Naive B cell (primary cell): ENCODE measurements at regions not wholly inside any gene's neighbourhood (a gene's known extent, or its start where the extent isn't known, plus 50 kb on each side); places are given as distances from the start of the nearest gene placed in this dataset.
A peak's percentile ranks its signal among the peaks of the same experiment; 100 is the strongest.

Experiments used
- ATAC-seq, 2 donors: fragments of 150-1000 bp; cut with Tn5 transposase; 2 replicates each; pipeline ENCODE4 v1.10.0; 2021; ENCODE audit warnings: low read depth in 2 of 2, mild to moderate bottlenecking in 2 of 2, moderate library complexity in 2 of 2
- DNase-seq: peaks from one replicate; pipeline ENCODE4 v3.0.0; 2022
- H3K27ac Mint-ChIP-seq, 6 donors: one replicate each; pipeline ENCODE4 v1.8.0; 2020 to 2022; ENCODE audit warnings: mild to moderate bottlenecking in 6 of 6, mixed read lengths in 6 of 6, moderate library complexity in 5 of 6, inconsistent platforms in 2 of 6
- H3K27me3 Mint-ChIP-seq, 3 donors: one replicate each; pipeline ENCODE4 v1.8.0; 2021 to 2022; ENCODE audit warnings: mixed read lengths in 3 of 3, mild to moderate bottlenecking in 1 of 3
- H3K36me3 Mint-ChIP-seq, 2 donors: one replicate each; pipeline ENCODE4 v1.8.0; 2020 to 2022; ENCODE audit warnings: mixed read lengths in 2 of 2, inconsistent platforms in 1 of 2, mild to moderate bottlenecking in 1 of 2
- H3K4me1 Mint-ChIP-seq, 3 donors: one replicate each; pipeline ENCODE4 v1.8.0; 2020 to 2022; ENCODE audit warnings: mixed read lengths in 3 of 3, inconsistent platforms in 1 of 3, mild to moderate bottlenecking in 1 of 3, moderate library complexity in 1 of 3
- H3K4me3 Mint-ChIP-seq, 8 donors: one replicate each; pipeline ENCODE4 v1.8.0; 2020 to 2022; ENCODE audit warnings: mild to moderate bottlenecking in 8 of 8, mixed read lengths in 8 of 8, moderate library complexity in 8 of 8, inconsistent platforms in 2 of 8
- H3K9me3 Mint-ChIP-seq, 7 donors: one replicate each; pipeline ENCODE4 v1.8.0; 2020 to 2022; ENCODE audit warnings: mixed read lengths in 7 of 7, mild to moderate bottlenecking in 5 of 7, inconsistent platforms in 2 of 7, moderate library complexity in 1 of 7

GRCh38 chr16:63578791-63579190 is 1542.6 kb upstream of the CDH8 start:
- H3K36me3 Mint-ChIP-seq: no peaks in the 10 kb centered on the region
- H3K4me3 Mint-ChIP-seq: no peak overlapping the region
- no peak for ATAC-seq
- H3K27me3 Mint-ChIP-seq: no peaks in the 10 kb centered on the region
- H3K4me1 Mint-ChIP-seq: no peaks in the 10 kb centered on the region
- H3K9me3 Mint-ChIP-seq: peaks cover 0 to 5% (median 2%) of the 10 kb centered on the region in 7 donors
- H3K27ac Mint-ChIP-seq: peak overlapping the region in 1 of 6 donors; percentile 36
- no peak for DNase-seq

GRCh38 chr16:63577891-63578290 is 1541.7 kb upstream of the CDH8 start:
- Mint-ChIP-seq H3K4me3 (no peak overlapping the region), H3K9me3 (peaks cover 0 to 4% (median 0%) of the 10 kb centered on the region in 7 donors), H3K27me3 (no peaks in the 10 kb centered on the region), H3K4me1 (no peaks in the 10 kb centered on the region), H3K36me3 (no peaks in the 10 kb centered on the region), H3K27ac (no peak overlapping the region)
- ATAC-seq (no peak), DNase-seq (no peak)

DNA sequence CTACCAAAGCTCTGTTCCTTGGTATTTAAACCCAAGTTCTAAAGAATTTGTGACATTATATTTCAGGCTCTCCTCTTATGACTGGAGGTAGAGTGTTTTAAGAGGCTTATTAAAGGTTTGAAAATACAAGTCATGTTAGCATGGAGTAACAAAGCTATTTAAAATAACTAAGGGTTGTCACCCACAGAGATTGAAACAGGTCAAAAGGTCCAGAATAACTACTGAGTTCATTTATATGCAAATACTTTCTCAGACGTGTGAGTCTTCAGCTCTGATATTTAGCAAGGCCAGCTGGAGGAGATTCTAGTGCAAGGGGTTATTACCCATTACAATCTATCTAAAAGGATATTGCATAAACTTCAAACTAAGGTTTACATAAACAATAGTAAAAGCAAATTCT is 1538.8 kb upstream of the CDH8 start:
- ATAC-seq (no peak), DNase-seq (no peak)
- Mint-ChIP-seq H3K4me1 (no peaks in the 10 kb centered on the region), H3K27me3 (no peaks in the 10 kb centered on the region), H3K4me3 (no peak overlapping the region), H3K27ac (no peak overlapping the region), H3K36me3 (no peaks in the 10 kb centered on the region), H3K9me3 (peaks cover 0 to 4% (median 0%) of the 10 kb centered on the region in 7 donors)

DNA sequence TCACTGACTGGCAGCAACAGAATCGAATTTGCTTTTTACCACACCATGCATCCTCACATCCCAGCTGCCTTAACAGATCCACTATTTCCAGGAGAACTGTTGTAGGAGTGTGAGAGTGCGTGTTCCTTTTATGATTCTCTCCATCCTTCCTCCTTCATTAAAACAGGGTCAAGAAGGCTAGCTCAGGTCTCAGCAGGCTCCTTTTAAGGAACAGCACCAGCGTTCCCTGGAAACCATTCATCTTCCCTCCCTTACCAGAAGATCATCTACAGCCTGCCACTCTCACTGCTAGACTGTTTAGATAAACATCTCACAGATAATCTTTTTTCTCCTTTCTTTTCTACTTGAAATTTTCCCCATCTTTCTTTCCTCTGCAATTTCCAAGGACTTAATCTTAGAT is 1531.9 kb upstream of the CDH8 start:
- no peak overlapping the region for H3K4me3 Mint-ChIP-seq
- no peak overlapping the region for H3K27ac Mint-ChIP-seq
- no peaks in the 10 kb centered on the region for H3K4me1 Mint-ChIP-seq
- no peaks in the 10 kb centered on the region for H3K36me3 Mint-ChIP-seq
- ATAC-seq (no peak), DNase-seq (no peak)
- H3K9me3 Mint-ChIP-seq: peaks cover 0 to 5% (median 2%) of the 10 kb centered on the region in 7 donors
- H3K27me3 Mint-ChIP-seq: no peaks in the 10 kb centered on the region

- ATAC-seq: no peak
- Mint-ChIP-seq H3K36me3 (no peaks in the 10 kb centered on the region), H3K9me3 (peaks cover 0 to 12% (median 7%) of the 10 kb centered on the region in 7 donors), H3K4me1 (no peaks in the 10 kb centered on the region), H3K27ac (no peak overlapping the region), H3K27me3 (no peaks in the 10 kb centered on the region), H3K4me3 (no peak overlapping the region)
- no peak for DNase-seq
These were observed 1527.7 kb upstream of the CDH8 start for GRCh38 chr16:63563819-63564505.

DNA sequence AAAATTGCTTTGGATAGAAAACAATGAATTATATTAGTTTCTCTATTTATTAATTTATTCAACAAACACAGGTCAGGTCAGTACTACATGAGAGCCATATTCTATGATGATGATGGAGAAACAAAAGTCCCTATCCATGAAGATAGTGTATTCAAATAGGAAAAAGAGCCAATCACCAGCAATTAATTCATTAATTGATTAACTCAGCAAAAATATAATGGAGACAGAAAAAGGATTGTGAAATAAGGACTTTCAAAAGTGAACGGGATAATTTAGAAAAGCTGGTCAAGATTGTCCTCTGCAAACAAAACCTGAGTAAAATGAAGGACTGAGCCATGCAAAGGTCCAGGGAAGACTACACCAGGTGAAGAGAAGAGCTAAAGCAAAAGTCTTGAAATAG is 1517.7 kb upstream of the CDH8 start:
- DNase-seq (no peak), ATAC-seq (no peak)
- Mint-ChIP-seq H3K27ac (peak overlapping the region in 1 of 6 donors; percentile 66), H3K27me3 (no peaks in the 10 kb centered on the region), H3K36me3 (no peaks in the 10 kb centered on the region), H3K9me3 (peaks cover 0 to 7% (median 0%) of the 10 kb centered on the region in 7 donors), H3K4me1 (no peaks in the 10 kb centered on the region), H3K4me3 (no peak overlapping the region)

GRCh38 chr16:63539276-63539675 is 1503.0 kb upstream of the CDH8 start:
- Mint-ChIP-seq H3K27me3 (no peaks in the 10 kb centered on the region), H3K27ac (no peak overlapping the region), H3K4me3 (no peak overlapping the region), H3K4me1 (no peaks in the 10 kb centered on the region), H3K9me3 (peaks cover 0 to 8% (median 0%) of the 10 kb centered on the region in 7 donors), H3K36me3 (no peaks in the 10 kb centered on the region)
- ATAC-seq (no peak), DNase-seq (no peak)

- DNase-seq: no peak
- H3K4me3 Mint-ChIP-seq: no peak overlapping the region
- H3K36me3 Mint-ChIP-seq: no peaks in the 10 kb centered on the region
- no peak overlapping the region for H3K27ac Mint-ChIP-seq
- H3K9me3 Mint-ChIP-seq: peaks cover 3 to 18% (median 10%) of the 10 kb centered on the region in 7 donors
- no peaks in the 10 kb centered on the region for H3K4me1 Mint-ChIP-seq
- no peaks in the 10 kb centered on the region for H3K27me3 Mint-ChIP-seq
- no peak for ATAC-seq
These were observed 1494.7 kb upstream of the CDH8 start for GRCh38 chr16:63530974-63531373.

DNA sequence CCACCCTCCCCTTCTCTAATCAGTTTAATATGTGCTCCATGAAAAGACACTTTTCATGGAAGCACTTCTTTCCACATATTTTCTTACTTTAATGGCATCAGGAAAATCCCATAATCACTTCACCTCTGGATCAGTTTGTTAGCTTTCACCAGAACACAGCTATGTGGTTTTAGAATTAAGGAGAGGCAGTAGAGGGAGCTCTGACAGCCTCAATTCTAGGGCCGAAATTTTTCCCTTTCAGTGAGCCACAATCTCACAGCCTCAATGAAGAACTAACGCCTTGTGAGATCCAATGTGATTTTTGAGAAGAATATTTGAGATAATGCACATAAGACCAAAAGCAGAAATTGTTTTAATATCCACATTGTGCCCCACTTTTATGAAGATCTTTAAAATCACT is 1494.0 kb upstream of the CDH8 start:
- Mint-ChIP-seq H3K27ac (no peak overlapping the region), H3K9me3 (peaks cover 3 to 16% (median 10%) of the 10 kb centered on the region in 7 donors)
- ATAC-seq: no peak

GRCh38 chr16:63527404-63527803 is 1491.2 kb upstream of the CDH8 start:
- no peak overlapping the region for H3K27ac Mint-ChIP-seq
- H3K9me3 Mint-ChIP-seq: peaks cover 3 to 20% (median 7%) of the 10 kb centered on the region in 7 donors
- no peak for ATAC-seq

More for the DNA sequence above, 1494.0 kb upstream of the CDH8 start:
- H3K4me1 Mint-ChIP-seq: no peaks in the 10 kb centered on the region
- no peak overlapping the region for H3K4me3 Mint-ChIP-seq
- H3K27me3 Mint-ChIP-seq: no peaks in the 10 kb centered on the region
- no peak for DNase-seq
- no peaks in the 10 kb centered on the region for H3K36me3 Mint-ChIP-seq

GRCh38 chr16:63516394-63516793 is 1480.2 kb upstream of the CDH8 start:
- no peak overlapping the region for H3K4me3 Mint-ChIP-seq
- no peaks in the 10 kb centered on the region for H3K4me1 Mint-ChIP-seq
- DNase-seq: no peak
- no peak for ATAC-seq
- H3K27me3 Mint-ChIP-seq: no peaks in the 10 kb centered on the region
- no peak overlapping the region for H3K27ac Mint-ChIP-seq
- H3K36me3 Mint-ChIP-seq: no peaks in the 10 kb centered on the region
- peaks cover 0 to 2% (median 0%) of the 10 kb centered on the region in 7 donors for H3K9me3 Mint-ChIP-seq

More at GRCh38 chr16:63527404-63527803, 1491.2 kb upstream of the CDH8 start:
- Mint-ChIP-seq H3K4me3 (no peak overlapping the region), H3K36me3 (no peaks in the 10 kb centered on the region), H3K4me1 (no peaks in the 10 kb centered on the region), H3K27me3 (no peaks in the 10 kb centered on the region)
- DNase-seq: no peak

DNA sequence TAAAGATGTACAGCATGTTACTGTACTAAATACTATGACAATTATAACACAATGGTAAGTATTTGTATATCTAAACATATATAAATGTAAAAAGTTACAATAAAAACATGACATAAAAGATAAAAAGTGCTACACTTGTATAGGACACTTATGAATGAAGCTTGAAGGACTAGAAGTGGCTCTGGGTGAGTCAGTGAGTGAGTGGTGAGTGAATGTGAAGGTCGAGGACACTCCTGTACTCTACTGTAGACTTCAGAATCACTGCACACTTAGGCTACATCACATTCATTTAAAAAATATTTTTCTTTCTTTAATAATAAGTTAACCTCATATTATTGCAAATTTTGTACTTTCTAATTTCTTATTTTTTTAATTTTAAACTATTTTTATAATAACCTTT is 1476.7 kb upstream of the CDH8 start:
- DNase-seq: no peak
- Mint-ChIP-seq H3K36me3 (no peaks in the 10 kb centered on the region), H3K27ac (no peak overlapping the region), H3K27me3 (no peaks in the 10 kb centered on the region), H3K4me3 (no peak overlapping the region), H3K9me3 (peaks cover 0 to 2% (median 0%) of the 10 kb centered on the region in 7 donors), H3K4me1 (no peaks in the 10 kb centered on the region)
- no peak for ATAC-seq

- no peak for ATAC-seq
- DNase-seq: no peak
- Mint-ChIP-seq H3K9me3 (peaks cover 0 to 4% (median 0%) of the 10 kb centered on the region in 7 donors), H3K4me1 (no peaks in the 10 kb centered on the region), H3K36me3 (no peaks in the 10 kb centered on the region), H3K4me3 (no peak overlapping the region), H3K27ac (no peak overlapping the region), H3K27me3 (no peaks in the 10 kb centered on the region)
These were observed 1461.2 kb upstream of the CDH8 start for GRCh38 chr16:63497408-63497807.

DNA sequence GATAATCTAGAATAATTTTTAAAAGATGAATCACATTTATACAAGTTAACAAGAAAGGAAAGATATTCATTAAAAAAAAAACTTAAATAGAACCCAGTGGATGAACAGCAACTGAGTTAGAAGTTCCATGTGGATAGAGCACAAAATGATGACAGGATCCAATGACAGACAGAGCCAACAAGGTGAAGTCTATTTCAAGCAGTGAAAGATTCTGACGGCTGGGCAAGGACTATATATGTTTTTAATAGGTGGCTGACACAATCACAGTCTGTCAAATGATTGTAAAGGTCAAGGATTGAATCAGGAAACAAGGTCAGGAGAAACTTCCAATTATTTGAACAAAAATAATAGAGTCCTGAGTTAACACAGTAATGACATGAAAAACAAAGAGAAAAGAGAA is 1460.0 kb upstream of the CDH8 start:
- Mint-ChIP-seq H3K4me1 (no peaks in the 10 kb centered on the region), H3K36me3 (no peaks in the 10 kb centered on the region), H3K27me3 (no peaks in the 10 kb centered on the region), H3K27ac (no peak overlapping the region), H3K4me3 (no peak overlapping the region), H3K9me3 (peaks cover 0 to 4% (median 0%) of the 10 kb centered on the region in 7 donors)
- DNase-seq (no peak), ATAC-seq (no peak)
